ENCODE measurements at regions not wholly inside any gene's neighbourhood (a gene's known extent, or its start where the extent isn't known, plus 50 kb on each side); places are given as distances from the start of the nearest gene placed in this dataset.

GRCh38 chr15:70475407-70475781 is 288.0 kb downstream of the UACA start:
- intact Hi-C loops (cut with micrococcal nuclease): loop anchor here (2.0 to 10.0 kb wide), 2 partner anchors 17 to 101 kb away; no protein-coding TSS in a partner anchor
- ChIA-PET POLR2A (ENCODE audit: unreplicated experiment) (no interaction called here), CTCF (interaction anchor here (1.4 to 1.9 kb wide), 2 partner anchors 8 to 13 kb away, joined by 7 to 11 read pairs; no protein-coding TSS in a partner anchor)
- H3K9ac ChIP-seq (ENCODE audit: low read depth, low read length): 0 out of 2 replicates have a peak overlapping the region, but pooled peaks have one; percentile 8
- TF ChIP-seq MAZ (IDR thresholded peaks at IDR 0.05; ENCODE audit: borderline replicate concordance, low read depth, low read length): no peak
- no peak for TF ChIP-seq BHLHE40 (IDR thresholded peaks at IDR 0.05; ENCODE audit: low read depth, low read length)
- no peak for TF ChIP-seq MAFK (IDR thresholded peaks at IDR 0.05; ENCODE audit: low read depth, low read length)
- TF ChIP-seq CHD1 (IDR thresholded peaks at IDR 0.05; ENCODE audit: low read depth, low read length): no peak
- no peak for TF ChIP-seq RAD21 (IDR thresholded peaks at IDR 0.05; ENCODE audit: low read length)
- TF ChIP-seq RFX5 (IDR thresholded peaks at IDR 0.05; ENCODE audit: low read depth, low read length): no peak
- TF ChIP-seq, protein P1, sequence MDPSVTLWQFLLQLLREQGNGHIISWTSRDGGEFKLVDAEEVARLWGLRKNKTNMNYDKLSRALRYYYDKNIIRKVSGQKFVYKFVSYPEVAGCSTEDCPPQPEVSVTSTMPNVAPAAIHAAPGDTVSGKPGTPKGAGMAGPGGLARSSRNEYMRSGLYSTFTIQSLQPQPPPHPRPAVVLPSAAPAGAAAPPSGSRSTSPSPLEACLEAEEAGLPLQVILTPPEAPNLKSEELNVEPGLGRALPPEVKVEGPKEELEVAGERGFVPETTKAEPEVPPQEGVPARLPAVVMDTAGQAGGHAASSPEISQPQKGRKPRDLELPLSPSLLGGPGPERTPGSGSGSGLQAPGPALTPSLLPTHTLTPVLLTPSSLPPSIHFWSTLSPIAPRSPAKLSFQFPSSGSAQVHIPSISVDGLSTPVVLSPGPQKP (IDR thresholded peaks at IDR 0.05; ENCODE audit: borderline replicate concordance, low read depth, low read length): no peak
- no peak for TF ChIP-seq FOS (IDR thresholded peaks at IDR 0.05; ENCODE audit: low read depth, low read length)
- no peak for TF ChIP-seq NFE2L2 (IDR thresholded peaks at IDR 0.05; ENCODE audit: low read depth, low read length)
- no peak for TF ChIP-seq RCOR1 (IDR thresholded peaks at IDR 0.05; ENCODE audit: insufficient replicate concordance, low read length)
- TF ChIP-seq MXI1 (IDR thresholded peaks at IDR 0.05; ENCODE audit: borderline replicate concordance, low read depth, low read length): no peak
- no peak for DNase-seq
- dilution Hi-C loops (cut with HindIII; ENCODE audit: low sequenced_read_pairs, unreplicated experiment): no loop called here
- peak overlapping the region; percentile 83 for H2BK5ac ChIP-seq (ENCODE audit: low read depth, low read length, poor library complexity, severe bottlenecking)
- H3K4ac ChIP-seq (ENCODE audit: low read depth, low read length): peak overlapping the region; percentile 91
- peak overlapping the region; percentile 84 for H3K23ac ChIP-seq (ENCODE audit: low read depth, low read length)
- H2BK20ac ChIP-seq (ENCODE audit: low read depth, low read length): peak overlapping the region; percentile 79
- peak overlapping the region; percentile 61 for H4K5ac ChIP-seq (ENCODE audit: low read depth, low read length)
- no TSS peak for BruUV-seq (replicated peaks)
- H2AK9ac ChIP-seq (replicated peaks; ENCODE audit: low read depth, low read length, poor library complexity): peak overlapping the region; percentile 48
- peaks cover 16% of the 10 kb centered on the region for H3K4me1 ChIP-seq (ENCODE audit: control insufficient read depth, insufficient read depth, low read length)
- H3K27ac ChIP-seq (ENCODE audit: insufficient read depth, low read length): peak overlapping the region; percentile 72
- no peaks in the 10 kb centered on the region for H3K79me1 ChIP-seq (ENCODE audit: low read depth in 1 of 2, low read length in 2 of 2)
- H3K14ac ChIP-seq (replicated peaks; ENCODE audit: low read depth, low read length): peak overlapping the region; percentile 88
- ATAC-seq (ENCODE audit: low read depth): no peak
- H2AK5ac ChIP-seq (ENCODE audit: low read depth, low read length): peak overlapping the region; percentile 80
- in situ Hi-C loops (cut with MboI; ENCODE audit: low sequenced_read_pairs): loop anchor here (25.0 kb wide), 1 partner anchor 388 kb away; the partner anchor contains the start of gene TLE3
- peaks cover 4% of the 10 kb centered on the region for H3K27me3 ChIP-seq (ENCODE audit: control insufficient read depth, insufficient read depth, low read length)
- peaks cover 18% of the 10 kb centered on the region for H3K9me1 ChIP-seq (ENCODE audit: insufficient read depth, low read length)
- no peak overlapping the region for H3K4me3 ChIP-seq (ENCODE audit: insufficient read depth, low read depth, low read length)
- H3K56ac ChIP-seq (ENCODE audit: extremely low read depth, insufficient read depth, low read length): peak overlapping the region; percentile 62
- H2BK120ac ChIP-seq (ENCODE audit: low read depth, low read length): peak overlapping the region; percentile 88
- peak overlapping the region; percentile 94 for H4K91ac ChIP-seq (ENCODE audit: insufficient read depth, low read depth, low read length)
- peak overlapping the region; percentile 56 for H3K4me2 ChIP-seq (ENCODE audit: low read depth, low read length)
- no peaks in the 10 kb centered on the region for H4K20me1 ChIP-seq (ENCODE audit: insufficient read depth, low read length)
- peak overlapping the region; percentile 27 for H2AFZ ChIP-seq (replicated peaks; ENCODE audit: low read length, poor library complexity)
- H4K8ac ChIP-seq (ENCODE audit: low read depth in 2 of 2, low read length in 2 of 2): peak overlapping the region; percentile 74 to 86
- peak overlapping the region; percentile 75 for H2BK15ac ChIP-seq (ENCODE audit: low read depth, low read length)
- WGBS, 2 experiments (ENCODE audit: extremely low coverage in 2 of 2, insufficient read length in 1 of 2): no CpG with 5 or more reads among the region's 7 CpGs
- peak overlapping the region; percentile 70 for H3K18ac ChIP-seq (ENCODE audit: low read depth, low read length)
- H3K9me3 ChIP-seq (ENCODE audit: control insufficient read depth, insufficient read depth, low read length): no peaks in the 10 kb centered on the region
- no peaks in the 10 kb centered on the region for H3K36me3 ChIP-seq (ENCODE audit: control insufficient read depth, insufficient read depth, low read length)
